Esophagus muscularis mucosa (tissue), 4 donors: ENCODE measurements at regions not wholly inside any gene's neighbourhood (a gene's known extent, or its start where the extent isn't known, plus 50 kb on each side); places are given as distances from the start of the nearest gene placed in this dataset.

Experiments used
- CTCF ChIP-seq, 3 experiments: fragments of 200-600 bp in 2 of 3; fragments of 450-650 bp in 1 of 3; sonication (generic) in 2 of 3; IDR thresholded peaks; one replicate each; pipeline ENCODE4 v1.5.1; 2017 to 2019; ENCODE audit warnings: antibody characterized with exemption in 3 of 3, mild to moderate bottlenecking in 2 of 3, moderate library complexity in 1 of 3
- EP300 ChIP-seq: sonication (generic); formaldehyde crosslinking; IDR thresholded peaks from one replicate; pipeline ENCODE4 v1.6.1; 2017; ENCODE audit warnings: antibody characterized with exemption
- POLR2A ChIP-seq: fragments of 450-650 bp; IDR thresholded peaks from one replicate; pipeline ENCODE4 v1.6.1; 2017; ENCODE audit warnings: antibody characterized with exemption, moderate library complexity, mild to moderate bottlenecking, low read depth
- POLR2AphosphoS5 ChIP-seq, 2 donors: sonication (generic); formaldehyde crosslinking; IDR thresholded peaks; one replicate each; pipeline ENCODE4 v1.6.1; 2017; ENCODE audit warnings: antibody characterized with exemption in 2 of 2

- TF ChIP-seq POLR2A (no peak), CTCF (IDR thresholded peaks at IDR 0.05) (no peak), POLR2AphosphoS5 (IDR thresholded peaks at IDR 0.05) (no peak), EP300 (no peak)
Measured at GRCh38 chr20:23254505-23254904, 96.1 kb upstream of the NXT1 start.
